ENCODE measurements at regions not wholly inside any gene's neighbourhood (a gene's known extent, or its start where the extent isn't known, plus 50 kb on each side); places are given as distances from the start of the nearest gene placed in this dataset.

DNA sequence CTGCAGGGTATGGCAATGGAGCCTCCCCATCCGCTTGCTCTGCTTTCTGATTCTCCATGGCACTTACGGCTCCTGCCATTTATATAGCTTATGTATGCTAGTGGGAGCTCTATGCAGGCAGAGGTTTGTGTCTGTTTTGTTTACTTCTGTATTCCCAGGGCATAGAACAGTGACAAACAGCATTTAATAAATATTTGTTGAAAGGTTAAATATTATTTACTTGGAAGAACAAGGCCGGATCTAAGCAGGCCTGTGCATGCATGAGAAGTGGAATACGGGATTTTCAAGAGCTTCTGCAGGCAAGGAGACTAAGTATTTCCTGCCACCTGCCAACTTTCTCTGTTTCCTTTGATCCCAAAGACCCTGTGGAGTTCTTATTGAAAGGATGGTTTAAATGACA is 90.7 kb downstream of the XCL2 start:
- H3K4me3 Mint-ChIP-seq, result no peak overlapping the region
- H3K27me3 Mint-ChIP-seq, result no peaks in the 10 kb centered on the region
- H3K4me1 Mint-ChIP-seq, result peaks cover 30% of the 10 kb centered on the region
- peaks cover 28% of the 10 kb centered on the region for H3K9me3 Mint-ChIP-seq
- peaks cover 25% of the 10 kb centered on the region for H3K36me3 Mint-ChIP-seq (ENCODE audit: low read depth)
- ChIA-PET CTCF (interaction anchor here (0.6 to 2.4 kb wide), 5 partner anchors 10 to 190 kb away, joined by 3 to 11 read pairs (median 3); no protein-coding TSS in a partner anchor), POLR2A (no interaction called here)
- no peak overlapping the region for H3K27ac Mint-ChIP-seq
- no peak for DNase-seq

DNA sequence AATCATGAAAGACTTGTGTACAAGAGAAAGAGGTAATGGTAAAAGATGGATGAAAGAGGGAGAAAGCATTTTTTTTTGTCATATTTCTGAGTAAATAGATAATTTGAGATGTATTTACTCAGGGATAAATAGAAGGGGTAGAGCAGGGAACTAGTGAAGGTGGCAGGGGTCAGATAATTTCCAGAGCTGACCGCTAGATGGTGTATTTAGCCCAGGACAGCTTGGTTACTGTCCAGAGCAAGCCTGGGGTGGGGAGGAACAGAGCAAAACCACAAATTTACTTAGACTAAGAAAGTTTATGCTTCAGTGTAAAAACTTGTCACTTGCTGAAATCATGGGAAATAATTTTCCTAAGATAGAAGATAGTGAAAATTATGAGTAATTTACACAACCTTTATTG is 91.5 kb downstream of the XCL2 start:
- DNase-seq, result no peak
- POLR2A ChIA-PET, result no interaction called here
- CTCF ChIA-PET, result interaction anchor here (1.8 to 2.4 kb wide), 2 partner anchors 9 to 109 kb away, joined by 3 to 11 read pairs; no protein-coding TSS in a partner anchor
- H3K4me3 Mint-ChIP-seq, result no peak overlapping the region
- H3K36me3 Mint-ChIP-seq (ENCODE audit: low read depth), result peaks cover 22% of the 10 kb centered on the region
- H3K27me3 Mint-ChIP-seq, result no peaks in the 10 kb centered on the region
- peaks cover 25% of the 10 kb centered on the region for H3K9me3 Mint-ChIP-seq
- H3K27ac Mint-ChIP-seq, result no peak overlapping the region
- peaks cover 26% of the 10 kb centered on the region for H3K4me1 Mint-ChIP-seq

- no peak for DNase-seq
- H3K4me3 Mint-ChIP-seq, result no peak overlapping the region
- CTCF ChIA-PET, result interaction anchor here (1.0 to 1.2 kb wide), 4 partner anchors 8 to 22 kb away, joined by 3 to 5 read pairs (median 4); no protein-coding TSS in a partner anchor
- H3K27ac Mint-ChIP-seq, result peak overlapping the region; percentile 37
- H3K9me3 Mint-ChIP-seq, result peaks cover 22% of the 10 kb centered on the region
- H3K36me3 Mint-ChIP-seq (ENCODE audit: low read depth), result peaks cover 32% of the 10 kb centered on the region
- no peaks in the 10 kb centered on the region for H3K27me3 Mint-ChIP-seq
- H3K4me1 Mint-ChIP-seq, result peaks cover 58% of the 10 kb centered on the region
- POLR2A ChIA-PET, result no interaction called here
Measured at GRCh38 chr1:168447871-168448270, 95.9 kb downstream of the XCL2 start.

- H3K27ac Mint-ChIP-seq, result peak overlapping the region; percentile 76
- H3K36me3 Mint-ChIP-seq (ENCODE audit: low read depth), result peaks cover 21% of the 10 kb centered on the region
Measured at GRCh38 chr1:168446081-168446480, 97.7 kb downstream of the XCL2 start.

GRCh38 chr1:168443899-168444298 is 99.9 kb downstream of the XCL2 start:
- Mint-ChIP-seq H3K36me3 (ENCODE audit: low read depth) (peaks cover 20% of the 10 kb centered on the region), H3K4me3 (peak overlapping the region; percentile 4), H3K27me3 (no peaks in the 10 kb centered on the region), H3K4me1 (peaks cover 81% of the 10 kb centered on the region), H3K27ac (peak overlapping the region; percentile 93), H3K9me3 (peaks cover 9% of the 10 kb centered on the region)
- CTCF ChIA-PET, result interaction anchor here (0.7 to 2.7 kb wide), 7 partner anchors 9 to 904 kb away, joined by 3 to 11 read pairs (median 5); no protein-coding TSS in a partner anchor
- DNase-seq, result peak; percentile 69
- POLR2A ChIA-PET, result interaction anchor here (1.0 kb wide), 1 partner anchor 78 kb away, joined by 4 read pairs; no protein-coding TSS in a partner anchor

More at GRCh38 chr1:168446081-168446480, 97.7 kb downstream of the XCL2 start:
- ChIA-PET POLR2A (no interaction called here), CTCF (interaction anchor here (0.6 to 2.7 kb wide), 6 partner anchors 9 to 290 kb away, joined by 3 to 13 read pairs (median 6); no protein-coding TSS in a partner anchor)
- Mint-ChIP-seq H3K4me3 (no peak overlapping the region), H3K4me1 (peaks cover 62% of the 10 kb centered on the region), H3K27me3 (no peaks in the 10 kb centered on the region), H3K9me3 (peaks cover 13% of the 10 kb centered on the region)
- no peak for DNase-seq

- Mint-ChIP-seq H3K4me1 (peaks cover 85% of the 10 kb centered on the region), H3K4me3 (no peak overlapping the region)
- POLR2A ChIA-PET, result interaction anchor here (1.0 kb wide), 1 partner anchor 78 kb away, joined by 4 read pairs; no protein-coding TSS in a partner anchor
Measured at GRCh38 chr1:168443356-168443755, 100.4 kb downstream of the XCL2 start.

GRCh38 chr1:168442931-168443330 is 100.9 kb downstream of the XCL2 start:
- Mint-ChIP-seq H3K27me3 (no peaks in the 10 kb centered on the region), H3K36me3 (ENCODE audit: low read depth) (peaks cover 20% of the 10 kb centered on the region), H3K4me3 (no peak overlapping the region), H3K4me1 (peaks cover 88% of the 10 kb centered on the region), H3K27ac (peak overlapping the region; percentile 93), H3K9me3 (peaks cover 9% of the 10 kb centered on the region)
- DNase-seq, result no peak
- ChIA-PET CTCF (interaction anchor here (0.6 to 2.0 kb wide), 8 partner anchors 8 to 905 kb away, joined by 3 to 11 read pairs (median 4); no protein-coding TSS in a partner anchor), POLR2A (no interaction called here)

More at GRCh38 chr1:168443356-168443755, 100.4 kb downstream of the XCL2 start:
- H3K27ac Mint-ChIP-seq, result peak overlapping the region; percentile 93
- CTCF ChIA-PET, result interaction anchor here (0.6 to 2.7 kb wide), 8 partner anchors 9 to 905 kb away, joined by 3 to 11 read pairs (median 4); no protein-coding TSS in a partner anchor
- peaks cover 9% of the 10 kb centered on the region for H3K9me3 Mint-ChIP-seq
- no peaks in the 10 kb centered on the region for H3K27me3 Mint-ChIP-seq
- no peak for DNase-seq
- H3K36me3 Mint-ChIP-seq (ENCODE audit: low read depth), result peaks cover 20% of the 10 kb centered on the region

DNA sequence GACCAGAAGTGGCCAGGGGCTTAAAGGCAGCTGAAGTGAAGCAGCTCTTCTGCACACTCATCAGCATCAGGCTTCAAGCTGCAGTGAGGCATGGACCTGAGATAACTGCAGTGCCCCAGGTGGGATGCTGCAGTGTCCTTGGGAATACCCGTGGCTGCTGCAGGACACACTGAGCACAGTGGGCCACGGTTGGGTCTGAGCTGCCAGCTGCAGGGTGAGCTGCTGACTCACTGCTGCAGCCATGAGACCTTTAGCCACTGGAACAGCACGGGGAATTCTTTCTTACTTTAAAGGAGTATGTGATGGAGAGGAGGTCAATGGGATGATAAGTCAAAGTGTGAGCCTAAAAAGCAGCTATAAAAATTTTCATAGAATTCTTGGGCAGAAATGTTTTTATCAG is 102.1 kb downstream of the XCL2 start:
- Mint-ChIP-seq H3K27ac (peak overlapping the region; percentile 42), H3K4me3 (no peak overlapping the region), H3K36me3 (ENCODE audit: low read depth) (peaks cover 16% of the 10 kb centered on the region), H3K9me3 (peaks cover 6% of the 10 kb centered on the region), H3K27me3 (no peaks in the 10 kb centered on the region), H3K4me1 (peaks cover 81% of the 10 kb centered on the region)
- POLR2A ChIA-PET, result no interaction called here
- no peak for DNase-seq
- CTCF ChIA-PET, result interaction anchor here (0.9 to 4.1 kb wide), 7 partner anchors 8 to 168 kb away, joined by 3 to 44 read pairs (median 3); no protein-coding TSS in a partner anchor

GRCh38 chr1:168439456-168440375 is 104.1 kb downstream of the XCL2 start:
- Mint-ChIP-seq H3K4me3 (peak overlapping the region; percentile 52), H3K4me1 (peaks cover 62% of the 10 kb centered on the region), H3K27ac (peak overlapping the region; percentile 68), H3K9me3 (peaks cover 1% of the 10 kb centered on the region), H3K36me3 (ENCODE audit: low read depth) (peaks cover 9% of the 10 kb centered on the region), H3K27me3 (peaks cover 1% of the 10 kb centered on the region)
- CTCF ChIA-PET, result interaction anchor here (0.6 to 4.1 kb wide), 30 partner anchors 9 to 908 kb away, joined by 3 to 44 read pairs (median 4); no protein-coding TSS in a partner anchor
- peak; percentile 93 for DNase-seq
- POLR2A ChIA-PET, result no interaction called here

DNA sequence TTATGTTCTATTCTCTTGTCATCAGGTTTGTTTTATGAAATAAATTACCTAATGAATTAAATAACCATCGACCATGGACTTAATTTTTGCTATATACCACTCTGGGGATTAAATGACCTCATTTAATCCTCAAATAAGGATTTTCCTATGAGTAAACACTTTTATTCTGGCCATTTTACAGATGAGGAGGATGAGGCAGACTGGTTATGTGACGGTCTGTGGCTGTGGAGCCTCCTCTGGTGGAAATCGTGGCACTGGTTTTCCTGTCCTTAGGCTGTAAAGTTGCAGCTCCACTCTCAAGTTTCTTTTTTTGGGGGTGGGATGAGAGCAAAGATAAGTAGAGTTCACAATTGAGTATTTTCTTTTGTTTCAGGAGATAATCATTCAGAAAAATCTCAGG is 105.2 kb downstream of the XCL2 start:
- H3K9me3 Mint-ChIP-seq, result no peaks in the 10 kb centered on the region
- no peak overlapping the region for H3K4me3 Mint-ChIP-seq
- POLR2A ChIA-PET, result no interaction called here
- peaks cover 1% of the 10 kb centered on the region for H3K36me3 Mint-ChIP-seq (ENCODE audit: low read depth)
- H3K27ac Mint-ChIP-seq, result no peak overlapping the region
- CTCF ChIA-PET, result interaction anchor here (0.7 to 4.1 kb wide), 18 partner anchors 13 to 165 kb away, joined by 3 to 44 read pairs (median 5); no protein-coding TSS in a partner anchor
- no peak for DNase-seq
- H3K4me1 Mint-ChIP-seq, result peaks cover 53% of the 10 kb centered on the region
- H3K27me3 Mint-ChIP-seq, result peaks cover 4% of the 10 kb centered on the region

GRCh38 chr1:168437821-168438220 is 106.0 kb downstream of the XCL2 start:
- Mint-ChIP-seq H3K27ac (no peak overlapping the region), H3K9me3 (no peaks in the 10 kb centered on the region), H3K4me1 (peaks cover 45% of the 10 kb centered on the region), H3K27me3 (peaks cover 4% of the 10 kb centered on the region), H3K36me3 (ENCODE audit: low read depth) (no peaks in the 10 kb centered on the region), H3K4me3 (no peak overlapping the region)
- ChIA-PET POLR2A (no interaction called here), CTCF (interaction anchor here (2.8 to 4.1 kb wide), 2 partner anchors 95 kb away, joined by 12 to 44 read pairs; no protein-coding TSS in a partner anchor)
- DNase-seq, result no peak

DNA sequence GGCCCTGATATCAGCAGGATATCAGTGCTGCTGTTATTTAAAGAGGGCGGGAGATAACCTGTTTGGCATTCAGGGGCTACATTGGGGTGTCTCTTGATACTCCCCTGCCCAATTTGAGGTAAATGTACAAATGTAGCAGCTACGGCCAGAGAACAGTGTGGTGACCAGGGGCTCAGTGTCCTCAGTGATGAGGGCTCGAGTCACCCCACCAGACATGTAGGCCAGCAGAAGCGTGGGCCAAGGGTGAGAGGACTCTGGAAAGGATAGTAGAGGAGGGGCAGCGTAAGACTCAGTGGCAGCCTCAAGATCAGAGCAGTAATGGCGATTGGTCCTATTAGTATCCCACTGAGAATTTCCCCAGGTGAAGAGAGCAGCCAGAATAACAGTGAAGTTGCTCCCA is 108.4 kb downstream of the XCL2 start:
- H3K4me3 Mint-ChIP-seq, result no peak overlapping the region
- no peaks in the 10 kb centered on the region for H3K36me3 Mint-ChIP-seq (ENCODE audit: low read depth)
- CTCF ChIA-PET, result interaction anchor here (1.0 to 2.8 kb wide), 5 partner anchors 14 to 168 kb away, joined by 3 to 12 read pairs (median 4); no protein-coding TSS in a partner anchor
- POLR2A ChIA-PET, result no interaction called here
- no peak overlapping the region for H3K27ac Mint-ChIP-seq
- DNase-seq, result no peak
- H3K27me3 Mint-ChIP-seq, result peaks cover 11% of the 10 kb centered on the region
- peaks cover 27% of the 10 kb centered on the region for H3K4me1 Mint-ChIP-seq
- no peaks in the 10 kb centered on the region for H3K9me3 Mint-ChIP-seq

Measured in activated CD4-positive, alpha-beta T cell treated with anti-CD3 and anti-CD28 coated beads, Interleukin-2, amount 10 ng/mL, durations not matched to agents 7 days and 5 days (primary cell).